ENCODE measurements at regions not wholly inside any gene's neighbourhood (a gene's known extent, or its start where the extent isn't known, plus 50 kb on each side); places are given as distances from the start of the nearest gene placed in this dataset.
"Not testable (repeated sequence)": the region's sequence is repeated elsewhere in the genome, so short reads cannot be mapped to it uniquely, and the experiment has no call there.

GRCh38 chr17:71578446-71578845, 542.4 kb upstream of the SOX9 start:
- peaks cover 9% of the 10 kb centered on the region for H3K9me3 Mint-ChIP-seq
- ChIA-PET POLR2A (no interaction called here), CTCF (no interaction called here)
- H3K4me3 Mint-ChIP-seq = no peak overlapping the region
- no peaks in the 10 kb centered on the region for H3K27me3 Mint-ChIP-seq
- no peak overlapping the region for H3K27ac Mint-ChIP-seq
- no peaks in the 10 kb centered on the region for H3K36me3 Mint-ChIP-seq (ENCODE audit: low read depth)
- no peak for DNase-seq
- no peaks in the 10 kb centered on the region for H3K4me1 Mint-ChIP-seq

- Mint-ChIP-seq H3K9me3 (peaks cover 9% of the 10 kb centered on the region), H3K4me3 (no peak overlapping the region), H3K36me3 (ENCODE audit: low read depth) (no peaks in the 10 kb centered on the region), H3K27me3 (no peaks in the 10 kb centered on the region), H3K4me1 (no peaks in the 10 kb centered on the region), H3K27ac (no peak overlapping the region)
- CTCF ChIA-PET = no interaction called here
- DNase-seq = no peak
- POLR2A ChIA-PET = no interaction called here
These were observed 540.6 kb upstream of the SOX9 start for GRCh38 chr17:71580220-71580619.

- Mint-ChIP-seq H3K4me1 (no peaks in the 10 kb centered on the region), H3K27me3 (no peaks in the 10 kb centered on the region), H3K9me3 (peaks cover 6% of the 10 kb centered on the region), H3K36me3 (ENCODE audit: low read depth) (no peaks in the 10 kb centered on the region), H3K27ac (no peak overlapping the region), H3K4me3 (no peak overlapping the region)
- POLR2A ChIA-PET = no interaction called here
- DNase-seq = no peak
- CTCF ChIA-PET = no interaction called here
These were observed 535.3 kb upstream of the SOX9 start for GRCh38 chr17:71585540-71585939.

DNA sequence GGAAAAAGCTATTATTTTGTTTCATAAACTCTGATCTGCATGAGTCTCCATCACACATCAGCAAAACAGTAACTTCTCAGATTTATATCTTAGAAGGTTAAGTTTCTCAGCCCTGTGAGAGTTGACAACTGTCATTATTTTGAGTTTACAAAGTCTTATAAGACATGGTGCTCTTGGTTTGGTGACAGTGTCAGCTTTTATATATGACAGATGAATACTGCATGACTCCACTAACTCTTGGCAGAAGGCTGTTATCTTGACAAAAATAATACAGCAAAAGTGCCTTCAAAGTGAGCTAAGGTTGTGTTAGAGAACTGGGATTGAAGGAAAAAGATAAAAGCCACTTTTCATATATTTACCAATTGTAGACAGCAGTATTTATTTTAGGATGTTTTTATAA, 528.4 kb upstream of the SOX9 start:
- Mint-ChIP-seq H3K27ac (no peak overlapping the region), H3K27me3 (no peaks in the 10 kb centered on the region), H3K4me3 (no peak overlapping the region), H3K36me3 (ENCODE audit: low read depth) (no peaks in the 10 kb centered on the region), H3K9me3 (peaks cover 1% of the 10 kb centered on the region), H3K4me1 (no peaks in the 10 kb centered on the region)
- POLR2A ChIA-PET = no interaction called here
- no peak for DNase-seq
- CTCF ChIA-PET = no interaction called here

GRCh38 chr17:71593078-71593477, 527.7 kb upstream of the SOX9 start:
- no peak for DNase-seq
- Mint-ChIP-seq H3K27ac (no peak overlapping the region), H3K4me1 (no peaks in the 10 kb centered on the region), H3K36me3 (ENCODE audit: low read depth) (no peaks in the 10 kb centered on the region), H3K4me3 (no peak overlapping the region), H3K27me3 (no peaks in the 10 kb centered on the region), H3K9me3 (peaks cover 1% of the 10 kb centered on the region)
- ChIA-PET CTCF (no interaction called here), POLR2A (no interaction called here)

- H3K27ac Mint-ChIP-seq; H3K27me3 Mint-ChIP-seq; POLR2A ChIA-PET; H3K9me3 Mint-ChIP-seq; H3K36me3 Mint-ChIP-seq (ENCODE audit: low read depth); CTCF ChIA-PET; H3K4me3 Mint-ChIP-seq; DNase-seq; H3K4me1 Mint-ChIP-seq: not testable (repeated sequence)
These were observed 521.2 kb upstream of the SOX9 start for GRCh38 chr17:71599583-71599982.

DNA sequence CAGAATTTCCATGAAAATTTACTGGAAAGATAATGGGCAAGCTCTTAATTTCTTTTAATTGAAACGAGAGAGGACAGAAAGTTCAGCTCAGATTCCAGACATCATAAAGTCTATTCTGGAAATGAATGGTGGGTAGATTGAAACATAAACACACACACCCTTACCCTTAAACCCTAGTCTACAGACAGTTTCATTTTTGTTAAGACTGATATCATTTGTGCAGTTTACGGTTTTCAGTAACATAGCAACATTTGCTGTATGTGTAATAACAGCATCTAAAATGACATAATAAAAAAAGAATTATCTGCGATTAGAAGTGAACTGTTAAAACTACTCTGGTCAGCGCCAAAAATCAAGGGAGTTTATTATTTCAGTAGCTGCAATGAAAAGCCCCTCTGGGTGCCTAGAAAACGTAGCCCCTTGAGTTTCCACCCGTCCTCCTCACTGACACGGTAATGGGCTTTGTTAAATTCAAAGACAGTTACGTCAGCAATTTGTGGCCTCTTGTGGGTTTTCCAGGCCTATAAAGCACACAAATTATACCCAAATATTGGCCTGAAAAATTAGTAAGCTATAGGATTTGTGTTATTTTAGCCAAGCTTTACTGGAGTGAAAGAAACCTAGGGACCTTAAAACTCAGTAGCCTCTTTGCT, 520.6 kb upstream of the SOX9 start:
- no peak overlapping the region for H3K4me3 Mint-ChIP-seq
- H3K9me3 Mint-ChIP-seq = peaks cover 5% of the 10 kb centered on the region
- no peaks in the 10 kb centered on the region for H3K27me3 Mint-ChIP-seq
- ChIA-PET POLR2A (no interaction called here), CTCF (no interaction called here)
- no peak for DNase-seq
- H3K36me3 Mint-ChIP-seq (ENCODE audit: low read depth) = no peaks in the 10 kb centered on the region
- no peak overlapping the region for H3K27ac Mint-ChIP-seq
- H3K4me1 Mint-ChIP-seq = no peaks in the 10 kb centered on the region

GRCh38 chr17:71601894-71602504, 518.8 kb upstream of the SOX9 start:
- no peak for DNase-seq
- peaks cover 6% of the 10 kb centered on the region for H3K9me3 Mint-ChIP-seq
- no peak overlapping the region for H3K27ac Mint-ChIP-seq
- no peaks in the 10 kb centered on the region for H3K4me1 Mint-ChIP-seq
- ChIA-PET CTCF (no interaction called here), POLR2A (no interaction called here)
- no peak overlapping the region for H3K4me3 Mint-ChIP-seq
- H3K27me3 Mint-ChIP-seq = no peaks in the 10 kb centered on the region
- H3K36me3 Mint-ChIP-seq (ENCODE audit: low read depth) = no peaks in the 10 kb centered on the region

DNA sequence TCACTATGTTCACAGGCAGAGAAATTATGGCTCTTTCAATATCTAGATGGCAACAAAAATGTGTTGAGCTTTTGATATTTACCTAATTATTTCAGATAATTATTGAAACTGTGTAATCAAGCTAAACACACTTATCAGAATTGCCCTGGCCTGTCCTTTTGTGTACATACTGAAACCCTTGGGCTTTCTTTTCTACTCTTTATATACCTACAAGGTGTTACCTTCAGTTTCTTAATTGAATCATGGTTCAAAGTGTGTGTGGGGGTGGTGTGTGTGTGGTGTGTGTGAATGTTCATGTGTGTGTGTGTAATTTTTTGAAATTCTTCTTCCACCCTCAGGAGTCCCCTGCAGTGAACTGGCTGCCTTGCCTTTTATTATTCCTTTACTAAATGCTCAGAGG, 506.8 kb upstream of the SOX9 start:
- Mint-ChIP-seq H3K9me3 (peaks cover 18% of the 10 kb centered on the region), H3K4me3 (no peak overlapping the region), H3K4me1 (no peaks in the 10 kb centered on the region), H3K36me3 (ENCODE audit: low read depth) (no peaks in the 10 kb centered on the region), H3K27ac (no peak overlapping the region), H3K27me3 (no peaks in the 10 kb centered on the region)
- DNase-seq = no peak
- ChIA-PET POLR2A (no interaction called here), CTCF (no interaction called here)

- Mint-ChIP-seq H3K36me3 (ENCODE audit: low read depth) (no peaks in the 10 kb centered on the region), H3K9me3 (peaks cover 18% of the 10 kb centered on the region), H3K27ac (no peak overlapping the region), H3K4me3 (no peak overlapping the region), H3K4me1 (no peaks in the 10 kb centered on the region), H3K27me3 (no peaks in the 10 kb centered on the region)
- ChIA-PET CTCF (no interaction called here), POLR2A (no interaction called here)
- no peak for DNase-seq
These were observed 505.0 kb upstream of the SOX9 start for GRCh38 chr17:71615820-71616219.

- peaks cover 24% of the 10 kb centered on the region for H3K9me3 Mint-ChIP-seq
- POLR2A ChIA-PET; CTCF ChIA-PET; DNase-seq; H3K4me3 Mint-ChIP-seq; H3K36me3 Mint-ChIP-seq (ENCODE audit: low read depth); H3K4me1 Mint-ChIP-seq; H3K27ac Mint-ChIP-seq; H3K27me3 Mint-ChIP-seq: not testable (repeated sequence)
These were observed 503.1 kb upstream of the SOX9 start for GRCh38 chr17:71617767-71618166.

DNA sequence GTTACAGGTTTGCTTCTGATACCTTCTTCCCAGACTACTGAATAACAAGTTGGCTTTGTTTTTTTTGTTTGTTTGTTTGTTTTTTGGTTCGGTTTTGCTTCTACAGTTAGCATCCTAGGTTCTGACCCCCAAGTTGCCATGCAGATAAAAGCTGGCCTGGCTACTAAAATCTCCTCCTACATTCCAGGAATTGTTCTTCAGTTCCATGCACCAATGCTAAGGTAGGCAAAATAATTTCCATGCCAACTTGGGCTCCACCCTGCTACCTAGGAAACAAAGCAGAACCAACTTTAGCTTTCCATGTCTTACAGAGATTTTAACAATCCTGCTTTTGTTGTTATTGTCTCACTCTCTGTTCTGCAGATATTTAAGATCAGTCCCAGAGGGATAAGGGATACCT, 495.5 kb upstream of the SOX9 start:
- no peaks in the 10 kb centered on the region for H3K27me3 Mint-ChIP-seq
- CTCF ChIA-PET = no interaction called here
- DNase-seq = no peak
- no peaks in the 10 kb centered on the region for H3K36me3 Mint-ChIP-seq (ENCODE audit: low read depth)
- H3K27ac Mint-ChIP-seq = no peak overlapping the region
- POLR2A ChIA-PET = no interaction called here
- no peak overlapping the region for H3K4me3 Mint-ChIP-seq
- no peaks in the 10 kb centered on the region for H3K4me1 Mint-ChIP-seq
- peaks cover 12% of the 10 kb centered on the region for H3K9me3 Mint-ChIP-seq

DNA sequence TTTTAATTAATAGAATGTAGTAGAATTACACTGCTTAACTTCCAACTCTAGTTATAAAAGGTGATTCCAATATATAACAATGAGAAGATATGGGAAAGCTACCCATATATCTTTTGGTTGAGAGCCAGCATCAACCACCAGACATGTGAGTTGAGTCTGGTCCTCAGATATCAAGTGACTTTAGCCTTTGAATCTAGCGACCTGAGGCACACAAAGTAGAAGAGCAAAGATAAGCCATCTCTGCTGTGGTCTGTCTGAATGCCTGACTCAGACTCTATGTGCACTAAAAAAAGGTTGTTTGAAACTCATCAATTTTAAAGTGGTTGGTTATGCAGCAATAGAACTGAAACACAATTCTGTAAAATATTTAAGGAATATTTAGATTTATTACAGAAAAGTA, 492.5 kb upstream of the SOX9 start:
- Mint-ChIP-seq H3K4me1 (no peaks in the 10 kb centered on the region), H3K36me3 (ENCODE audit: low read depth) (no peaks in the 10 kb centered on the region), H3K4me3 (no peak overlapping the region), H3K27me3 (no peaks in the 10 kb centered on the region), H3K27ac (no peak overlapping the region), H3K9me3 (no peaks in the 10 kb centered on the region)
- ChIA-PET CTCF (no interaction called here), POLR2A (no interaction called here)
- DNase-seq = no peak

DNA sequence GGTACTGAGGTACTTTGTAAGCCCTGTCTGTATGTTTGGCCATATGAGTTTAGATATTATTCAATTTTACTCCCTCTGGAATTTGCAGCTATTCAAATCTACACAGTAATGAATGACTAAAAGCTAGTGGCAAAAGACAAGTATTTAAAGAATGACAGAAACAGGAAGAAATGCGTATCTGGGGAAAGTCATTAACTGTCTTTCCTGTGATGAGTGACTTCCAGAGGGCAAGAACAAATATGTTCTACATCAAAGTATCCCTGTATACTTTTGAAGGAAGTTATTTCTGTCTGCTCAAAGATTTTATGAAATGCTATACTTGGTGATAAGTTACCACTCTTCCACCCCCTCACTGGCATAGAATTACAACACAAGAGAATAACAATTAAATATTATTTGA, 489.3 kb upstream of the SOX9 start:
- DNase-seq = no peak
- no peaks in the 10 kb centered on the region for H3K4me1 Mint-ChIP-seq
- ChIA-PET POLR2A (no interaction called here), CTCF (no interaction called here)
- no peak overlapping the region for H3K27ac Mint-ChIP-seq
- H3K36me3 Mint-ChIP-seq (ENCODE audit: low read depth) = no peaks in the 10 kb centered on the region
- no peak overlapping the region for H3K4me3 Mint-ChIP-seq
- no peaks in the 10 kb centered on the region for H3K9me3 Mint-ChIP-seq
- H3K27me3 Mint-ChIP-seq = no peaks in the 10 kb centered on the region
